Upper lobe of left lung (tissue), 6 donors: ENCODE measurements at regions not wholly inside any gene's neighbourhood (a gene's known extent, or its start where the extent isn't known, plus 50 kb on each side); places are given as distances from the start of the nearest gene placed in this dataset.

Experiments
- ATAC-seq, 2 donors: fragments of 200-7000 bp; cut with Tn5 transposase; one replicate each; pipeline ENCODE4 v1.9.1; 2022; ENCODE audit warnings: mild to moderate bottlenecking in 2 of 2, moderate library complexity in 2 of 2; ENCODE audit not compliant: low FRiP score in 2 of 2
- DNase-seq, 2 donors: peaks; one replicate each; pipeline ENCODE4 v3.0.0-alpha.2; 2019 to 2020
- H3K27ac ChIP-seq, 4 donors: fragments of 200-600 bp; sonication (generic); one replicate each; pipeline ENCODE4 v1.5.1; 2016 to 2019
- H3K27me3 ChIP-seq, 4 donors: fragments of 200-600 bp; sonication (generic); one replicate each; pipeline ENCODE4 v1.5.1; 2017 to 2019
- H3K36me3 ChIP-seq, 4 donors: fragments of 200-600 bp; sonication (generic); one replicate each; pipeline ENCODE4 v1.5.1; 2016 to 2019
- H3K4me1 ChIP-seq, 4 donors: fragments of 200-600 bp; sonication (generic); one replicate each; pipeline ENCODE4 v1.5.1; 2018 to 2019
- H3K4me3 ChIP-seq, 4 donors: fragments of 200-600 bp; sonication (generic); one replicate each; pipeline ENCODE4 v1.5.1; 2017 to 2019; ENCODE audit warnings: mild to moderate bottlenecking in 2 of 4, moderate library complexity in 1 of 4
- H3K9me3 ChIP-seq, 4 donors: fragments of 200-600 bp; sonication (generic); one replicate each; pipeline ENCODE4 v1.5.1; 2018 to 2019
- CTCF ChIP-seq, 6 experiments: fragments of 450-650 bp in 4 of 6; fragments of 200-600 bp in 2 of 6; sonication (generic) in 2 of 6; IDR thresholded peaks; one replicate each; pipeline ENCODE4 v1.5.1; 2016 to 2019; ENCODE audit warnings: antibody characterized with exemption in 6 of 6
- EP300 ChIP-seq, 4 donors: sonication (generic); formaldehyde crosslinking; IDR thresholded peaks; one replicate each; pipeline ENCODE4 v1.5.1; 2017; ENCODE audit warnings: antibody characterized with exemption in 4 of 4, control low read depth in 2 of 4
- POLR2A ChIP-seq, 4 donors: fragments of 450-650 bp; IDR thresholded peaks; one replicate each; pipeline ENCODE4 v1.5.1; 2016 to 2017; ENCODE audit warnings: antibody characterized with exemption in 4 of 4, mild to moderate bottlenecking in 2 of 4
- POLR2AphosphoS5 ChIP-seq, 2 donors: sonication (generic); formaldehyde crosslinking; IDR thresholded peaks; one replicate each; pipeline ENCODE4 v1.5.1; 2017; ENCODE audit warnings: antibody characterized with exemption in 2 of 2
- WGBS, 2 donors: methylation state at CpG; one replicate each; pipeline ENCODE4 v1.1.5; 2017 to 2018; 5-methylcytosine and 5-hydroxymethylcytosine counted together
- donor health status: DM: no; HTN: no; CAD: no; lungs with moderate emphysema.
- donor health status: DM: no; HTN: yes; CAD: no; lungs with severe emphysema.

GRCh38 chr13:22126433-22127021 is 455.7 kb downstream of the FGF9 start:
- no peaks in the 10 kb centered on the region for H3K27me3 ChIP-seq
- H3K4me1 ChIP-seq = no peaks in the 10 kb centered on the region
- H3K27ac ChIP-seq = no peak overlapping the region
- 17 to 23% methylated on average over 2 of the region's 2 CpGs for WGBS, 2 donors
- peaks cover 0 to 2% (median 0%) of the 10 kb centered on the region in 4 donors for H3K9me3 ChIP-seq
- DNase-seq (no peak), ATAC-seq (no peak)
- no peaks in the 10 kb centered on the region for H3K36me3 ChIP-seq
- TF ChIP-seq POLR2A (IDR thresholded peaks at IDR 0.05) = no peak
- H3K4me3 ChIP-seq = no peak overlapping the region

GRCh38 chr13:22127277-22128164 is 456.6 kb downstream of the FGF9 start:
- peak in 1 of 2 donors; percentile 62 for ATAC-seq
- H3K4me1 ChIP-seq = no peaks in the 10 kb centered on the region
- 64 to 73% methylated on average over 5 of the region's 5 CpGs for whole genome bisulfite sequencing, 2 donors
- no peak for TF ChIP-seq POLR2A (IDR thresholded peaks at IDR 0.05)
- TF ChIP-seq POLR2AphosphoS5 (IDR thresholded peaks at IDR 0.05) = no peak
- TF ChIP-seq EP300 (IDR thresholded peaks at IDR 0.05) = no peak
- TF ChIP-seq CTCF (IDR thresholded peaks at IDR 0.05) = no peak
- no peak overlapping the region for H3K27ac ChIP-seq
- peaks cover 0 to 2% (median 0%) of the 10 kb centered on the region in 4 donors for H3K9me3 ChIP-seq
- no peaks in the 10 kb centered on the region for H3K36me3 ChIP-seq
- no peak for DNase-seq
- H3K4me3 ChIP-seq = no peak overlapping the region
- no peaks in the 10 kb centered on the region for H3K27me3 ChIP-seq

GRCh38 chr13:22128441-22129408 is 457.9 kb downstream of the FGF9 start:
- no peak overlapping the region for H3K27ac ChIP-seq

GRCh38 chr13:22130254-22130653 is 459.4 kb downstream of the FGF9 start:
- DNase-seq (no peak), ATAC-seq (no peak)
- no peak overlapping the region for H3K4me3 ChIP-seq
- peaks cover 0 to 2% (median 0%) of the 10 kb centered on the region in 4 donors for H3K9me3 ChIP-seq
- no peaks in the 10 kb centered on the region for H3K27me3 ChIP-seq
- no peak for TF ChIP-seq POLR2A (IDR thresholded peaks at IDR 0.05)
- TF ChIP-seq POLR2AphosphoS5 (IDR thresholded peaks at IDR 0.05) = no peak
- no peak for TF ChIP-seq EP300 (IDR thresholded peaks at IDR 0.05)
- no peak for TF ChIP-seq CTCF (IDR thresholded peaks at IDR 0.05)
- WGBS, 2 donors = 57 to 72% methylated on average over 1 of the region's 1 CpG
- H3K36me3 ChIP-seq = no peaks in the 10 kb centered on the region
- H3K4me1 ChIP-seq = no peaks in the 10 kb centered on the region
- H3K27ac ChIP-seq = no peak overlapping the region

More at GRCh38 chr13:22128441-22129408, 457.9 kb downstream of the FGF9 start:
- H3K27me3 ChIP-seq = no peaks in the 10 kb centered on the region
- WGBS, 2 donors = 66 to 73% methylated on average over 15 of the region's 15 CpGs
- peaks cover 0 to 2% (median 0%) of the 10 kb centered on the region in 4 donors for H3K9me3 ChIP-seq
- DNase-seq (no peak), ATAC-seq (peak in 1 of 2 donors; percentile 44)
- no peaks in the 10 kb centered on the region for H3K36me3 ChIP-seq
- H3K4me3 ChIP-seq = no peak overlapping the region
- H3K4me1 ChIP-seq = no peaks in the 10 kb centered on the region
- TF ChIP-seq CTCF (IDR thresholded peaks at IDR 0.05) (no peak), POLR2AphosphoS5 (IDR thresholded peaks at IDR 0.05) (no peak), EP300 (IDR thresholded peaks at IDR 0.05) (no peak), POLR2A (IDR thresholded peaks at IDR 0.05) (no peak)

- no peak for ATAC-seq
- Histone ChIP-seq H3K9me3 (no peaks in the 10 kb centered on the region), H3K36me3 (no peaks in the 10 kb centered on the region), H3K4me1 (no peaks in the 10 kb centered on the region), H3K4me3 (no peak overlapping the region), H3K27ac (no peak overlapping the region), H3K27me3 (no peaks in the 10 kb centered on the region)
- DNase-seq = no peak
- no peak for TF ChIP-seq CTCF (IDR thresholded peaks at IDR 0.05)
- TF ChIP-seq POLR2AphosphoS5 (IDR thresholded peaks at IDR 0.05) = no peak
- no peak for TF ChIP-seq EP300 (IDR thresholded peaks at IDR 0.05)
- TF ChIP-seq POLR2A (IDR thresholded peaks at IDR 0.05) = no peak
- 88 to 95% methylated on average over 4 of the region's 4 CpGs for WGBS, 2 donors
These were observed 463.4 kb downstream of the FGF9 start for GRCh38 chr13:22134261-22134660.
